Fibroblast of lung (primary cell): ENCODE measurements at regions not wholly inside any gene's neighbourhood (a gene's known extent, or its start where the extent isn't known, plus 50 kb on each side); places are given as distances from the start of the nearest gene placed in this dataset.

ENCODE experiments used
- EZH2 ChIP-seq: IDR thresholded peaks from 2 replicates; pipeline ENCODE4 v1.5.1; 2012; ENCODE audit warnings: low read length, control low read depth, mild to moderate bottlenecking; ENCODE audit errors: missing control alignments
- TF ChIP-seq, protein P1 (sequence below), 2 donors: IDR thresholded peaks in 1 of 2; conservative IDR thresholded peaks in 1 of 2; 1 replicate in 1 of 2; 2 replicates in 1 of 2; pipeline ENCODE4 v1.5.1; 2011 to 2012; ENCODE audit warnings: low read length in 2 of 2, control low read depth in 1 of 2, inconsistent platforms in 1 of 2, low read depth in 1 of 2, mild to moderate bottlenecking in 1 of 2

DNA sequence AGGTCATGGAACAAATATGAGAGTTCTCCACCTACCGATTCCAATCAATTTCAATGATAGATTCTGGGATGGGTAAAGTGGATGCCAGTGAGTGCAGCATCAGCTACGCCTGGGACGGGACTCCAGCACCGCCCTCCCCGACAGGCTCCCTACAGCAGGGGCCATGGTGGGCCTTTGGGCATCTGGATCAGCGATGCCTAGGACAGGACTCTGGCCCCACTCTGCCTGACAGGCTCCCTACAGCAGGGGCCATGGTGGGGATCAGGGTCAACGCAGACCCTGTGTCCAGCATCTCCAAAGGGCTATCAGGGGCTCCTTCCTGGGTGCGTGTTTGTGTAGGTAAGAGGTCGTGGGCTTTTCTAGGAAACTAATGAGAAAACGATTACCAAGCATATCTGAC, 111.2 kb upstream of the TCERG1L start:
- TF ChIP-seq, protein P1, sequence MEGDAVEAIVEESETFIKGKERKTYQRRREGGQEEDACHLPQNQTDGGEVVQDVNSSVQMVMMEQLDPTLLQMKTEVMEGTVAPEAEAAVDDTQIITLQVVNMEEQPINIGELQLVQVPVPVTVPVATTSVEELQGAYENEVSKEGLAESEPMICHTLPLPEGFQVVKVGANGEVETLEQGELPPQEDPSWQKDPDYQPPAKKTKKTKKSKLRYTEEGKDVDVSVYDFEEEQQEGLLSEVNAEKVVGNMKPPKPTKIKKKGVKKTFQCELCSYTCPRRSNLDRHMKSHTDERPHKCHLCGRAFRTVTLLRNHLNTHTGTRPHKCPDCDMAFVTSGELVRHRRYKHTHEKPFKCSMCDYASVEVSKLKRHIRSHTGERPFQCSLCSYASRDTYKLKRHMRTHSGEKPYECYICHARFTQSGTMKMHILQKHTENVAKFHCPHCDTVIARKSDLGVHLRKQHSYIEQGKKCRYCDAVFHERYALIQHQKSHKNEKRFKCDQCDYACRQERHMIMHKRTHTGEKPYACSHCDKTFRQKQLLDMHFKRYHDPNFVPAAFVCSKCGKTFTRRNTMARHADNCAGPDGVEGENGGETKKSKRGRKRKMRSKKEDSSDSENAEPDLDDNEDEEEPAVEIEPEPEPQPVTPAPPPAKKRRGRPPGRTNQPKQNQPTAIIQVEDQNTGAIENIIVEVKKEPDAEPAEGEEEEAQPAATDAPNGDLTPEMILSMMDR (conservative IDR thresholded peaks at IDR 0.05 in 1 of 2, IDR thresholded peaks at IDR 0.05 in 1 of 2; ENCODE audit: low read depth in 1 of 2, low read length in 2 of 2): no peak
- TF ChIP-seq EZH2: no peak
